ENCODE measurements at regions not wholly inside any gene's neighbourhood (a gene's known extent, or its start where the extent isn't known, plus 50 kb on each side); places are given as distances from the start of the nearest gene placed in this dataset.

- no peak for TF ChIP-seq CTCF (IDR thresholded peaks at IDR 0.05; ENCODE audit: low read depth, low read length)
- no peak for TF ChIP-seq POLR2A (IDR thresholded peaks at IDR 0.05; ENCODE audit: extremely low read depth, insufficient read length)
- TF ChIP-seq MAX (IDR thresholded peaks at IDR 0.05; ENCODE audit: low read depth, low read length): no peak
- TF ChIP-seq MYC (IDR thresholded peaks at IDR 0.05; ENCODE audit: low read depth, low read length): no peak
Observed at GRCh38 chr5:56386046-56386445, 152.9 kb upstream of the ANKRD55 start.
